CD4-positive, alpha-beta T cell treated with Interleukin-4 for 4 hours (primary cell): ENCODE measurements at regions not wholly inside any gene's neighbourhood (a gene's known extent, or its start where the extent isn't known, plus 50 kb on each side); places are given as distances from the start of the nearest gene placed in this dataset.
"Not testable (repeated sequence)": the region's sequence is repeated elsewhere in the genome, so short reads cannot be mapped to it uniquely, and the experiment has no call there.

Experiments used
- DNase-seq: peaks from one replicate; pipeline ENCODE4 v3.0.0-alpha.2; 2020

DNA sequence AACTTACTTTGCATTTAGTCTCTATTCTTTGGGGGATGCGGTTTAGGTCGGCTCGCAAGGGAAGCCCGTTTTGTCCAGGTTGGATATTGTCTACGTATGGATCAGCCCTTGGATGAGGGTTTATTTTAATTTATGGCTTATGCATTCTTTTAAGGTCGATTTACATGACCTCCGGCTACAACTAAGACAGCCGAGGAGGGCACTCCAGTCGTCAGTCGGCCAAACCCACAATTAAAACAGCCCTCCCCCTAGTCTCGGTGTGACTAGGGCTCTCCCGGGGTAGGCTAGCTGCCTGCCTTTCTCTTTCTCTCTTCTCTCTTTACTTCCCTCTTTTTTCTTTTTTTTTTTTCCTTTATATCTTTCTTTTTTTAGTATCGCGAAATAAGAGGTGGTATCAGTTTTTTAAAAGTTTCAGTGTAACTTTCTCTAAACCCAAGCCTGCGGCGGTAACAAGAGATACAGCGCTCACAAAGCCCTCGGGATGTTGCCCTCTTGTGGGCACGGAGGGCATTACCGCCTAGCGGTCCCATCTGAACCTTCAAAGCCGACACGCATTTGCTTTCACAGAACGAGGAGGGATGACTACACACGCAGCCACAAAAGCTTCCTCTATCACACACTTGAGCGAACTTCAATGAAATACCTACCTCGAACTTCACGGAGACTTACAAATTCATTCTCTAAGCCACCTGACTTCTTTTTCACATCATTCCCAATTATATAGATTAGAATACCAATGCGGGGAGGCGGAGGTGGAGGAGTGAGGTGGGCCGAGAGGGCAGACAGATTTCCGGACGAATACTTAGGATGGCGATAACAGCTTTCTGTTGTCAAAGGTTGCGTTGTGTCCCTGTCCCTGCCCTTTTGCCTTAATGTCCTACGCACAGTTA, 132.3 kb upstream of the C11orf58 start:
- DNase-seq = peak; percentile 79

DNA sequence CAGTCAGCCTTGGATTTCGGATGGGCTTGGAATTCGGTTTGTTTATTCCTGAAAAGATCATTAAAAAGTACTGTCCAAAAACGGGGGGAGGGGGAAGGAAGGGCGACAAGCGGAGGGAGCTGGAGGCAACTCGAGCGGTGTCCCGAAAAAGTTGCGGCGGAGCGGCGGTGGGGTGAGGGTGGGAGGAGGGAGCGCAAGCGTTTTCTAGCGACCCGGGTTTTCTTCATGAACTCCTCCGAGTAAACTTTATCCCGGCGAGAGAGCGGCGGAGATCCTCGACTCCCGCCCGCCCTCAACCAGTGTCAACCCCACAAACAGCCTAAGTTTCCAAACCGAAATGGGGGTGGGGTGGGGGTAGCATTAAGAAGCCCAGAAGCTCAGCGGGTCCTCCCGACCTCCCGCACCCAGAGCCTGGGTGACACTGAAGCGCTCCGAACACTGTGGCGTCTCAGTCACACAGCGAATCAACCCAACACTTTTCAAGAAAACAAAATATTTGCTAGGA, 133.0 kb upstream of the C11orf58 start:
- DNase-seq = no peak

DNA sequence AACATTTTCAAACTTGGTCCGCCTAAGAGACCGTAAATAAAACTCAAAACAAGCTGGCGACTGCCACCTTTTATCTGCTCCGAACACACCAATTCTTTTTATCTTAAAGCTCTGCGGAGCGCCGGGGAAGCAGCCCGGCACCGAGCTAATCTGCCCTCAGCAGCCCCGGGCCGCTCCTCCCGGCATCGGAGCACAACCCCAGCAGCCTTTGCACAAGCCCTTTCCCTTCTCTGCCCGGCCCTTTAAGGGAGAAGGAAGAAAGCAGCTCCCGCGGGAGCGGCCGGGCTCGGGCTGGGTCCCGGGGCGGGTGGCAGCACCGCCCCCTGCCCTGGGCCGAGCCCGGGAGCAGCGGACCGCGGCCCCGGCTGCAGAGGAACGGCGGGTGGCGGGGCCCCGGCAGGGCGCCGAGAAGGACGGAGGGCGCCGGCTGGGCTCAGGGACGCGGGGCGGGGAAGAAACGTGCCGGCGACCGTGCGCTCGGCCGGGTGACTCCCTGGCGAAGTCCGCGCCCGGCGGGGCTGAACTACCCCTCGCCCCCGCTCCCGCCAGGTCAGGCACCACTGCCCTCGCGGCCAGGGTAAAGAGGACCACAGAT, 133.6 kb upstream of the C11orf58 start:
- DNase-seq = no peak

DNA sequence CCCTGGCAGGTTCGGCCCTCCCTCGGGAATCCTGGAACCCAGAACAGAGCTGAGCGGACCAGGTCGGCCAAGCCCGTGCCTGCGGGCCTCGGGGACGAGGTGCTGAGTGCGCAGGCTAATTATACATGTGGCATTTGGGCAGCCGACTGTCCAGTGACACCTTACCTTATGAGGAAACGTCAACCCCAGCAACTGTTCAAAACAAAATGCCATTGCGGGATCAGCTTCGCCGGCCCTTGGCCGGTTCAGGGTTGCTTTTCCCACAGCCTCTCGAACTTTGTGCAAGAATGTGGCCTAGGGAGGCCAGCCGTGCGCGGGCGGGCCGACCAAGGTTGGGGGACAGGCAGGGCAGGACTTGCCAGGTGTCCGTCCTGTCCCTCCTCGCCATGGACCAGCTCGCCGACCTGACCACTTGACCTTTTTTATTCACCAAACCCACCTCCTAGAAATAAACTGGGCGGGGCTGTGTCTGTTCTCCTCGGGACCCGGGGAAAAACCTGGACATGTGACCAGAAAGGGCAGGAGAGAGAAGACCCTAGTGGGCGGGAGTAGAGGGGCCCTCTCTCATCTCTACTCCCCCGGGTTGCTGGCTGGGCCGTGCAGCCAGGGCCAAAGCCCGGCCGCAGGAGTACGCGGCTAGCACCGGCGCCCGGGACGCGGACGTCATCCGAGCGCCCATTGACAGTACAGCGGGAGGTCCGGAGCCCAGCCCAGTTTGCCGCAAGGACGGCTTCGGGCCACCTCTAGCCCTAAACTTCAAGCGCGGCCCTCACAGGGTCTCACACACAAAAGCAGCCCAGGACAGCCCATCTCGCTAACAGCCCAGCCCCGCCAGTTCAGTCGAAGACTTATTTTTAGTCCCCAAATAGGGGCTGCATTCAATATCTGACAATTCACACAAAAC, 134.3 kb upstream of the C11orf58 start:
- no peak for DNase-seq

DNA sequence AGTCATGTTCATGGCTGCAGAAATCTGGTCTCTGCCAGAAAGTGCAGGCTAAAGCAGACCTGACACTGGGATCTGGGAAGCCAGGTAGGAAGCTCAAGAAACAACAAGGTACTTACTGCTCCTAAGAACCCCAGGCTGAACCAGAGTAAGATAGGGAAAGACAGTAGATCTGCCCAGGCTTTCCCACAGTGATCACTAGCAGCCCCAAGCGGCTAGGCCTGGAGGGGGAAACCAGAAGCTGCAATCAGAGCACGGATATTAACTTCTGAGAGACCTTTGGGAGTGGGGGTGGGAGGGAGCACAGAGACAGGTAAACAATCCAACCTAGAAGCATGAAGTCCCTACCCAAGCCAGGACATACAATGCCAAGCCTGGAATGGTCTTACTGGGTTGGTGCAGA, 135.2 kb upstream of the C11orf58 start:
- DNase-seq = no peak

DNA sequence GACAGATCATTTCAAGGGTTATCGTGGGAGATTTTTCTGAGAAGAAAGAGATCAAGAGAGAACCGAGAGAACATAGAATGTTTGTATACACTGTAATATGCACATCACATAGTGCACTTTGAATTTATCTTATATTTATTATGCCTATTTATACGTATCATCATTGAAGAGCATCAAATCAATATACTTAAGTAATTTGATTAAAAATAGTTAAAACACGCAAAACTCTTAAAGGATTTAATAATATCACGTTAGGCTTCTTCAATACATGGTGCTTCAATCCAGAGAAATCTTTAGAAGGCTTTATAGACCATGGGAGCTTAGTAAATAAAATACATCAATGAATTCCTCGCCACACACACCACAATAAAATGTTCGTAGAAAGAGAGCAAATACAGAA, 139.5 kb upstream of the C11orf58 start:
- DNase-seq = no peak

DNA sequence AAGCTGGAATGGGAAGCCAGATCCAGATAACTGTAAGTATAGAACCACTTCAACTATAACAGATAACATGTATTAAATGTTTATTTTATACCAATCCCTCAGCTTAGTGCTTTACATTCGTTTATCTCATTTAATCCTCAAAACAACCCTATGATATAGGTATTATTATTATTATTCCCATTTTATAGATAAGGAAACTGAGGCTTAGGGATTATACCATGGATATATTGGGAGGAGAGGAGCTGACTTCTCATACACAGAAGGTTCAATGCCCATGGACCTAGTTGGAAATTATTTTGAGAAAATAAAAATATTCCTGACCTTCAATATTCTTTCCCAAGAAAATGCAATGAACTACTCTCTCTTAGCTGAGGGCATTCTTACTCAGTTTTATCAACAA, 140.4 kb upstream of the C11orf58 start:
- DNase-seq = no peak

DNA sequence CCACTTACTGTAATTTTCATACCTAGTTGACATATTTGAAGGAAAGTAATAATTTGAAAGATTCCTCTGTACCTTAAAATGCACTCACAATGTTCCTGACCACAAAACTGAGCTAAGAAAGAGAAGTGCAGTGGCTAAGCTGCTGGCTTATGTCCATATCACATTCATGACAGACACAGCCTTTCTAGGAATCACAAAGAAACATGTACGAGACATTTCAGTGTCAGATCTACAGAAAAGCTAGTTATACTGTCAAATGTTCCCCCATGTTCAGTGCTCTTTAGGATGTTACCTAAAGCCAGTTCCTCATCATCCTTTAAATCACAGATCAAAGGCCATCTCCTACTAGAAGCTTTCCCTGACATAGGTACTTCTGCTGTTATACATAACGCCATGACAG, 142.2 kb upstream of the C11orf58 start:
- no peak for DNase-seq

DNA sequence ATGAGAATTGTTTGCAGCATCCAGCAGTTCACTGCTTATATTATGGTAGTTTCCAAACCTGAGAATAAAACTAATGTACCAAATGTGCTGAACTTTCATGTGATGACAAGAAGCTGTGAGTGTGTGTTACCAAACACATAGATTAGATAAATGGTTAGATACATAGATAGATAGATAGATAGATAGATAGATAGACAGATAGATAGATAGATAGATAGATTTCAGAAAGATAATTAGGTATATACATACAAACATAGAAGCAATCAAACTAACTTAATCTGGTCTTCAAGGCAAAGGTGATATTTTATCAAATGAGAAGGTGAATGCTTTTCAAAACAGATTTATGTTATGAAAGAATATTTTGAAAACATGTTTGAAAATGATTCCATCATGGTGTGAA, 147.3 kb upstream of the C11orf58 start:
- DNase-seq = no peak

DNA sequence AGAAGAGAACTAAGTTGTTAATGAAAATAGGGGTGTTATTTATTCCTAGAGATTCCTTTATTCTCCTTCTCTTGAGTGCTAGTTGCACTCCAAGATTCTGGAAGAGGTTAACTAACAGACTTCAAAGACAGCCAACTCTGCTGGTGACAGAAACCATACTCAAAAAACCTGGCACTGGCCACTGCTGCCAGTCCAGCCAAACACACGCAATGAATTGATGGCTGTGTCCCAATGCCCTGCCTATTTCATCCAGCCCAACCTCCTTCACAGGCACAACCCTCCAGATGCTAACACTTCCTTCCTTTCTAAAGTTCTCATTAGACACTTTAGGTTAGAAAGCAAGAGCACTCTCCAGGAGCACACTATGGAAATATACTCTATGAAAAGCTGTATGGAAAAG, 150.8 kb upstream of the C11orf58 start:
- no peak for DNase-seq

DNA sequence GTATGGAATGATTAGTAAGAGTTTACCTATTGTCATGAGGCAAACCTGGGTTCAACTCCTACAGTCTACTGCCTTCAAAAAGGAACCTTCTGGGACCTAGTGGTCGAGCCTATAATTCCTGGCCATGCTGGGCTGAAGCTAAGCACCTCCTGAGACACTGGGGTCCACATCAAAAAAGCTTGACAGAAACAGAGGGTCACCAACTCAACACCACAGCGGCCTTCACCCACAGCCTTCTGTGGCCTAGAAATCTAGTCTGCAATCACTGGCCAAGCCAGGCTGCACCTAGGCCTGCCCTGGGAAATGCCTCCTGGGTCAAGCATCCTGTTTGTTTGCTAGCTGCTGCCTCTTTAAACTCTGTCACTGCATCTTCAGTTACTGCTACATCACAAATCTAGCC, 153.9 kb upstream of the C11orf58 start:
- no peak for DNase-seq

DNA sequence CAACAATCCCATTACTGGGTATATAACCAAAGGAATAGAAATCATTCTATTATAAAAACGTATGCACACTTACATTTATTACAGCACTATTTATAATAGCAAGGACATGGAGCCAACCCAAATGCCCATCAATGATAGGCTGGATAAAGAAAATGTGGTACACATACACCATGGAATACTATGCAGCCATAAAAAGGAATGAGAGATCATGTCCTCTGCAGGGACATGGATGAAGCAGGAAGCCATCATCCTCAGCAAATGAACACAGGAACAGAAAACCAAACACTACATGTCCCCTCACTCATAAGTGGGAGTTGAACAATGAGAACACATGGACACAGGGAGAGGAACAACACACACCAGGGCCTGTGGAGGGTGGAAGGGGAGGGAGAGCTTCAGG, 157.4 kb upstream of the C11orf58 start:
- not testable (repeated sequence) for DNase-seq

DNA sequence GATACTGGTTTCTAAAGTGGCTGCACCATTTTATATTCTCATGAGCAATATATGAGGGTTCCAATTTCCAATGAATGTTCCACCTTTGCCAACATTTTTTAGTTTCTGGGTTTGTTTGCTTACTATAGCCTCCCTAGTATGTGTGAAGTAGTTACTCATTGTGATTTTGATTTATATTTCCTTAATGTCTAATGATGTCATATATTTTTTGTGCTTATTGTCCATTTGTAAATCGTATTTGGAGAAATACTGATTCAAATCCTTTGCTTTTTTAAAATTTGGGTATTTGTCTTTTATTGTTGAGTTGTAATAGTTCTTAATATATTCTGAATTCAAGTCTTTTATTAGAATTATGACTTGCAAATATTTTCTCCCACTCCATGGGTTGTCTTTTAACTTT, 161.0 kb upstream of the C11orf58 start:
- no peak for DNase-seq

DNA sequence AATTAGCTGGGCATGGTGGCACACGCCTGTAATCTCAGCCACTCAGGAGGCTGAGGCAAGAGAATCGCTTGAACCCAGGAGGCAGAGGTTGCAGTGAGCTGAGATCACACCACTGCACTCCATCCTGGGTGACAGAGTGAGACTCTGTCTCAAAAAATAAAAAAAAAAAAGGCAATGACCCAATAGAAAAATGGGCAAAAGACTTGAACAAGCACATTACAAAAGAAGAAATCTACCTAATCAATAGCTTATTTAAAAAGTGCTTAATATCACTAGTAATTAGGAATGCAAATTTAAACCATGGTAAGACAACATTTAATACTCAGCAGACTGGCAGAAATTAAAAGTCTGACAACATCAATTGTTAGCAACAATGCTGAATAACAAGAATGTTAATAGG, 163.6 kb upstream of the C11orf58 start:
- not testable (repeated sequence) for DNase-seq

DNA sequence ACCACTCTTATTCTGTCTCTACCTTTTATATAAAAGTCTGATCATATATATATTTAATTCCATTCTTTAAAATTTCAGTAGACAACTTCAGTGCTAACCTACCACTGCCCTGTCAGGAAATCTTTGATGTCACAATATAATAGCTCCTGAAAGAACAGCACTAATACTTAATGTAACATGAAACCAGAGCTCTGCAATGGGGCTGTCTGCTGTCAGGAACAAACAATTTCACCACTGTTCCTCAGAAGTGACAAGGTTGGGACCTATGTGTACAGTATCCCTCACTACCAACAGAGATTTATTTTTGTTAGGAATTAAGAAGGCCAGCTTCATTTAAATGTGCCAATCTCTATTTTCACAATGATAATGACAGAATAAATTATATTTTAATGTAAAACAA, 165.5 kb upstream of the C11orf58 start:
- DNase-seq = no peak

DNA sequence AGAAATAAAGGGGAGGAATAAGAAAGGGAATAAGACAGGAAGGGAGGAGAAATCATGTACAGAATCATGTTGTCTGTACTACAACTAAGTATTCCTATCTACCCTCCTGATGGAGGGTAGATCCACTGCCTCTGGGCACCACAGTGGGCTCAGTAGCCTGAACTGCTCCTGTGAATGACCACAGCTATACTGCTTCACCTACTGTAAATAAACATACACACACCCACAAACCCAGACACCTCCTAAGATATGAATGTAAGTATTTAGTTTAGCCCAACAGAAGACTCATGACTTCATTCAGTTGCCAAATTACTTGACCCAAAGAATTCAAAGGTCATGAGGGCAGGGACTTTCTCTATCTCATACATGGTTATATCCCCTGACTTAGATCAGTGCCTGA, 177.3 kb upstream of the C11orf58 start:
- DNase-seq = no peak

DNA sequence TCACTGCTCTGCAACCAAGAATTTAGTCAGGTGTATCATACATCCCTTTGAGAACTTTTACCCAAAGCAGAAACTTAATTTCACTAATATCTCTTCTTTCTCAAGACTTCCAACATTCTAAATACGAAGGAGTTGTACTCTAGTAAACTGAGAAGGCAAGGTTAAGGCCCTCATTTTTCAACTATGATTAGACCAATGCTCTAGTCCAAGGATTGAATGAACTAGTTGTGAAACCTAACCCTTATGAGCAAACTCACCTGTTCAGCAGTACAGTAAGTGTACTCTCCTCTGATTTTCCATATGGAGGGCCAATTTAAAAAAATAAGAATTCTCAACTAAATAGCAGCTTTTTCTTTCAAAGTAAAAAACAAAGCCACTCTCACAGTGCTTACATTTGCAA, 180.0 kb upstream of the C11orf58 start:
- DNase-seq = no peak

DNA sequence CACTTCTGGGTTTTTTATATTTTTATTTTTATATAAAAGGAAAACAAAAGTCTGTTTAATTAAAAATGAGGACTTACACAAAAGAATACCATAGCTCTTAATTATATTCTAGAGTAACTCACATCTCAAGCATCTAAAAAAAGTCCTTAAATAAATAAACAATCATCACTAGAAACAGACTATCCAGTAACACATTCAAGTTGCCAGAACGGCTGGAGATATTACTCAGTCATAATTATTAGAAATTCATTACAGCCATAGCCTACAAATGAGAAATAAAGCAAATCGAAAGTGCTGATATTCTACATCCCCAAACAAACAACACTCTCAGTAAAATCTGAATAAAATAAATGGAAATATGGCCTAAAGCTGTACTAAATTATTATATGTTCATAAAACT, 182.5 kb upstream of the C11orf58 start:
- no peak for DNase-seq

DNA sequence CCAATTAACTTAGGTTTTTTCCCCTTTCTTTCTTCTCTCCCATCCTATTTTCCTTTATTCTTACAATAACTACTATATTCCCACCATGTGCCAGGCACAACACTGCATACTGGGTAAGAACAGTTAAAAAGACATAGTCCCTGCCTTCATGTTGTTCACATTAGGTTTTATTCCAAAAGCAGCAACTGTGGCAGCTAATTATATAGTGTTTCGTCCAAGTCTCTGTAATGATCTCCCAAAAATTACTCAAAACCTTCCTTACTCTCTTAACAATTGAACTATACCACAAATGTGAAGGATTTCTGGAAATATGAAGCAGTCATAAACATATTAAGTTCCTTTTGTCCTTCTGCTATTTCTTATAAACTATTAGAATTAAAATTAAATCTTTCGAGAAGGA, 184.1 kb upstream of the C11orf58 start:
- no peak for DNase-seq

DNA sequence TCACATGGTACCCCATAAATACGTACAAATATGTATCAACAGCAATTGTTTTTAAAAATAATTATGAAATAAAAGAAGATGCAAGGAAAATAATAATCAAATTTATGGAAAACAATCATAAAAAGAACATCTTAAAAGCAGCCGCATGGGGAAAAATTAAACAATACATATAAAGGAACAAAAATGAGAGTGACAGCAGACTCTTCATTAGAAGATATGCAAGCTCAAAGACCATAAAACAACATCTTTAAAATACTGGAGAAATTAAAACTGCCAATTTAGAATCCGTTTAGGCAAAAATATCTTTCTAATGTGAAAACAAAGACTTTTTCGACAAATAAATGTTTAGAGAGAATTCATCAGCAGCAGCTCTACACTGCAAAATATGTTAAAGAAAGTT, 190.6 kb upstream of the C11orf58 start:
- DNase-seq = no peak

DNA sequence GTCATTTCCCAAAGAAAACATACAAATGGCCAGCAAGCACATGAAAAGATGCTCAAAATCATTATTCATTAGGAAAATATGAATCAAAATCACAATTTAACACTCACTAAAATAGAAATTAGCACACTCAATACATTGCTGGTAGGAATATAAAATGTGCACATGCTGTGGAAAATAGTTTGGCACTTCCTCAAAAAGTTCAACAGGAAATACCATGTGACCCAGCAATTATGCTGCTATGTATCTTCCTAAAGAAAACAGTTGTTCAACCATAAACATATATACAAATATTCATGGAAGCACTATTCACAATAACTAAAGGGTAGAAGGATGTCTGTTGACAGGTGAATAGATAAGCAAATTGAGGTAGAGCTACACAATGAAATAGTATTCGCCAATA, 187.3 kb upstream of the SOX6 start:
- no peak for DNase-seq

DNA sequence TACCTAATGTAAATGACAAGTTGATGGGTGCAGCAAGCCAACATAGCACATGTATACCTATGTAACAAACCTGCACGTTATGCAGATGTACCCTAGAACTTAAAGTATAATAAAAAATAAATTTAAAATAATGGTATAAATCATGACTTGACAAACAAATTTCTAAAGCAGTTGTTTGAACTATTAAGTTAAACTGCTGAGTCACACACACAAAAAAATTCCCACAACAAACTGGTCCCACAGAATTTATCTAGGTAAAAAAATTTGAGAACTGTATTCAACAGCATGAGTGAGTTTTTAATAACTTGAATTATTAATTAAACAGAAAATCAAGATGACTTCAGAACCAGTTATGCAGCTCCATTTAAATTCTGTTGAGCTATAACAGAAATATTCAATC, 186.0 kb upstream of the SOX6 start:
- DNase-seq = no peak

DNA sequence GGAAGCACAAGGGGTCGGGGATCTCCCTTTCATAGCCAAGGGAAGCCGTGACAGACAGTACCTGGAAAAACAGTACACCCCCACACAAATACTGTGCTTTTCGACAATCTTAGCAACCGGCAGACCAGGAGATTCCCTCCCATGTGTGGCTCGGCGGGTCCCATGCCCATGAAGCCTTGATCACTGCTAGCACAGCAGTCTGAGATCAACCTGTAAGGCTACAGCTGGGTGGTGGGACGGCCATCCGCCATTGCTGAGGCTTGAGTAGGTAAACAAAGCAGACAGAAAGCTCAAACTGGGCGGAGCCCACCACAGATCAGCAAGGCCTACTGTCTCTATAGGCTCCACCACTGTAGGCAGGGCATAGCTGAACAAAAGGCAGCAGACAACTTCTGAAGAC, 180.2 kb upstream of the SOX6 start:
- no peak for DNase-seq

DNA sequence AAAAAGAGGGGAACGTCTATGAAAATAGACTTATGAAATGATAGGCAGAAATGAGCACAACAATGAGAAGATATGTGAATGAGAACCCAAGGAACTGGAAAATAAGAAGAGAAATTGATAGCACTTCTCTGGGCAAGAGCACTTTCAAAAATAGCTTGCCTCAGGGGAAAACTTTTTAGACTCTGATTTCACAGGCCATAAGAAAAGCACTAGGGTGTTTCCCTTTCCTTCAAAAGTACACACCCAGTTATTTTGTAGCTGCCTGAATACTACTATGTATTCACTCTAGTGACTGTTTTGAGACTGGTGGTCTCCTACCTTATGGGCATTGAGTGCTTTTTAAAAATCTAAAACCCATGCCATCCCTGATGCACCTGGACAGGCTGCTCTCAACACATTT, 172.3 kb upstream of the SOX6 start:
- DNase-seq = no peak
